HepG2 (cell line): ENCODE measurements at regions not wholly inside any gene's neighbourhood (a gene's known extent, or its start where the extent isn't known, plus 50 kb on each side); places are given as distances from the start of the nearest gene placed in this dataset.

Experiments
- ARNT ChIP-seq: fragments of 450-650 bp; IDR thresholded peaks from 2 replicates; pipeline ENCODE4 v1.6.1; 2017
- ATF1 ChIP-seq: IDR thresholded peaks from 2 replicates; pipeline ENCODE4 v1.6.1; 2016; ENCODE audit warnings: mild to moderate bottlenecking, control low read depth
- GTF3A ChIP-seq: sonication (generic); formaldehyde crosslinking; conservative IDR thresholded peaks from 2 replicates; pipeline ENCODE4 v1.4.0; 2020; ENCODE audit warnings: mild to moderate bottlenecking, missing genetic modification reagents
- MEIS1 ChIP-seq: sonication (generic); formaldehyde crosslinking; IDR thresholded peaks from 2 replicates; pipeline ENCODE4 v1.9.0; 2021; ENCODE audit warnings: mild to moderate bottlenecking, missing genetic modification reagents, moderate library complexity, borderline replicate concordance
- MTF1 ChIP-seq: sonication (generic); formaldehyde crosslinking; IDR thresholded peaks from 2 replicates; pipeline ENCODE4 v1.5.0; 2020; ENCODE audit warnings: missing genetic modification reagents
- NFE2L1 ChIP-seq: sonication (generic); formaldehyde crosslinking; IDR thresholded peaks from 2 replicates; pipeline ENCODE4 v1.4.0; 2020; ENCODE audit warnings: missing genetic modification reagents, mild to moderate bottlenecking, borderline replicate concordance
- POGZ ChIP-seq: sonication (generic); formaldehyde crosslinking; IDR thresholded peaks from 2 replicates; pipeline ENCODE4 v1.4.0; 2020; ENCODE audit warnings: mild to moderate bottlenecking, missing genetic modification reagents
- POLR2G ChIP-seq: fragments of 200-400 bp; formaldehyde crosslinking; IDR thresholded peaks from 2 replicates; pipeline ENCODE4 v1.6.1; 2018; ENCODE audit warnings: mild to moderate bottlenecking, low read depth, low read length, moderate library complexity
- PTBP1 ChIP-seq: fragments of 200-400 bp; formaldehyde crosslinking; IDR thresholded peaks from 2 replicates; pipeline ENCODE4 v1.6.1; 2018; ENCODE audit warnings: low read length, low read depth; ENCODE audit not compliant: poor library complexity, severe bottlenecking
- RFXAP ChIP-seq: sonication (generic); formaldehyde crosslinking; IDR thresholded peaks from 2 replicates; pipeline ENCODE4 v1.4.0; 2020; ENCODE audit warnings: missing genetic modification reagents, borderline replicate concordance
- RXRA ChIP-seq: sonication (generic); formaldehyde crosslinking; IDR thresholded peaks from 2 replicates; pipeline ENCODE4 v1.5.1; 2020; ENCODE audit warnings: missing genetic modification reagents
- SMAD9 ChIP-seq: sonication (generic); formaldehyde crosslinking; IDR thresholded peaks from 2 replicates; pipeline ENCODE4 v1.5.1; 2020; ENCODE audit warnings: mild to moderate bottlenecking, missing genetic modification reagents
- SMC3 ChIP-seq: IDR thresholded peaks from 2 replicates; pipeline ENCODE4 v1.6.1; 2011; ENCODE audit warnings: low read length, improper control_type of control experiment
- SP5 ChIP-seq: IDR thresholded peaks from 2 replicates; pipeline ENCODE4 v1.6.1; 2016; ENCODE audit warnings: low read depth, borderline replicate concordance
- TP53 ChIP-seq: sonication (generic); formaldehyde crosslinking; conservative IDR thresholded peaks from 2 replicates; pipeline ENCODE4 v1.4.0; 2020; ENCODE audit warnings: missing genetic modification reagents
- XRCC5 ChIP-seq: fragments of 200-400 bp; formaldehyde crosslinking; optimal IDR thresholded peaks from 2 replicates; pipeline ENCODE3; 2017; ENCODE audit warnings: mild to moderate bottlenecking, low read length
- ZNF251 ChIP-seq: sonication (generic); formaldehyde crosslinking; IDR thresholded peaks from 2 replicates; pipeline ENCODE4 v1.9.0; 2021; ENCODE audit warnings: mild to moderate bottlenecking, missing genetic modification reagents
- ZNF572 ChIP-seq: sonication (generic); formaldehyde crosslinking; IDR thresholded peaks from 2 replicates; pipeline ENCODE4 v1.5.1; 2020; ENCODE audit warnings: mild to moderate bottlenecking, missing genetic modification reagents
- TF ChIP-seq, protein P1 (sequence below): sonication (generic); formaldehyde crosslinking; IDR thresholded peaks from 2 replicates; pipeline ENCODE4 v1.9.0; 2021; ENCODE audit warnings: missing genetic modification reagents, borderline replicate concordance
- TF ChIP-seq, protein P2 (sequence below): sonication (generic); formaldehyde crosslinking; IDR thresholded peaks from 2 replicates; pipeline ENCODE4 v1.4.0; 2020; ENCODE audit warnings: mild to moderate bottlenecking, low read depth, missing genetic modification reagents
- TF ChIP-seq, protein P3 (sequence below): sonication (generic); formaldehyde crosslinking; IDR thresholded peaks from 2 replicates; pipeline ENCODE4 v1.4.0; 2020; ENCODE audit warnings: mild to moderate bottlenecking, missing genetic modification reagents
- TF ChIP-seq, protein P4 (sequence below): sonication (generic); formaldehyde crosslinking; IDR thresholded peaks from 2 replicates; pipeline ENCODE4 v1.5.0; 2020; ENCODE audit warnings: missing genetic modification reagents
- TF ChIP-seq, protein P5 (sequence below): sonication (generic); formaldehyde crosslinking; IDR thresholded peaks from 2 replicates; pipeline ENCODE4 v1.5.0; 2020; ENCODE audit warnings: missing genetic modification reagents, mild to moderate bottlenecking, borderline replicate concordance

DNA sequence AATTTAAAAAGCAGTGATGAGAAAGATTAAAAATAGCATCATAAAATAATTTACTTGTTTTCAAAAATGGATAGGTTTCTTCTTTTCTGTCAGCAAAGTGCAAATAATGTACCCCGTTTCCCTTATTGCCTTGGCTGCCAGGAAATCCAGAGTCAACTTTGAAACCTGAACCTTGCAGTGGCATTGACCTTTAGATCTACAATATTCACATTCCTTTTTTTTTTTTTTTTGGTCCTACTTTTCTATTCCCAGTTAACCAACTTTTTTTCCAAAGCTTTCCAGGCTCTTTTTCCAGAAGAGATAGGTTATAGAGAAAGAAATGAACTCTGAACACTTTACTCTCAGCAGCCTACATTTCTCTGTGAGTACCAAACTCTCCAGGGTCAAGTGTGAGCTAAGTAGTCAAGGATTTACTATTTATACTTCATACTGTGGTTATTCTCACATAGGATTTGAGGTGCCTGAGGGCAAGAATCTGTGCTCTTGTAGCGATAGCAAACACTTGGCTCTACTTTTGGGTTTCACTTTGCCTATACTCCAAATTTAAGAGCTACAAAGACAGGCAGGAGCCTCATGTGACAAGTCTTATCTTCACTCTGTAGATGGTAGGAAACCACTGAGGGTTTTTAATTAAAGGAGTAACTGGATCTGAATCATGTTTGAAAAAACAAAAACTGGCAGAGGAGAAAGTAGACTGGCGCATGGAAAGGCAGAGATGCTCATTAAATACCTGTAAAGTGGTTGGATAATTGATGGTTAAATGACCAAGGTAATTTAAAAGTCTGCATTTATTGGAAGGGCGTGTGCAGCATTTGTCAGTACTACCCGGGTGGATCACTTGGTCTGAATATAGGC, 63.2 kb upstream of the TMEM17 start (continued):
- TF ChIP-seq, protein P1, sequence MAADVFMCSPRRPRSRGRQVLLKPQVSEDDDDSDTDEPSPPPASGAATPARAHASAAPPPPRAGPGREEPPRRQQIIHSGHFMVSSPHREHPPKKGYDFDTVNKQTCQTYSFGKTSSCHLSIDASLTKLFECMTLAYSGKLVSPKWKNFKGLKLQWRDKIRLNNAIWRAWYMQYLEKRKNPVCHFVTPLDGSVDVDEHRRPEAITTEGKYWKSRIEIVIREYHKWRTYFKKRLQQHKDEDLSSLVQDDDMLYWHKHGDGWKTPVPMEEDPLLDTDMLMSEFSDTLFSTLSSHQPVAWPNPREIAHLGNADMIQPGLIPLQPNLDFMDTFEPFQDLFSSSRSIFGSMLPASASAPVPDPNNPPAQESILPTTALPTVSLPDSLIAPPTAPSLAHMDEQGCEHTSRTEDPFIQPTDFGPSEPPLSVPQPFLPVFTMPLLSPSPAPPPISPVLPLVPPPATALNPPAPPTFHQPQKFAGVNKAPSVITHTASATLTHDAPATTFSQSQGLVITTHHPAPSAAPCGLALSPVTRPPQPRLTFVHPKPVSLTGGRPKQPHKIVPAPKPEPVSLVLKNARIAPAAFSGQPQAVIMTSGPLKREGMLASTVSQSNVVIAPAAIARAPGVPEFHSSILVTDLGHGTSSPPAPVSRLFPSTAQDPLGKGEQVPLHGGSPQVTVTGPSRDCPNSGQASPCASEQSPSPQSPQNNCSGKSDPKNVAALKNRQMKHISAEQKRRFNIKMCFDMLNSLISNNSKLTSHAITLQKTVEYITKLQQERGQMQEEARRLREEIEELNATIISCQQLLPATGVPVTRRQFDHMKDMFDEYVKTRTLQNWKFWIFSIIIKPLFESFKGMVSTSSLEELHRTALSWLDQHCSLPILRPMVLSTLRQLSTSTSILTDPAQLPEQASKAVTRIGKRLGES (CRISPR knock-in tag) = 0 out of 2 replicates have a peak, but pooled peaks have one; percentile 55
- TF ChIP-seq POGZ (CRISPR knock-in tag) (peak; percentile 65), GTF3A (CRISPR knock-in tag) (no peak), XRCC5 (no peak), MEIS1 (CRISPR knock-in tag) (no peak), ZNF572 (CRISPR knock-in tag) (no peak), PTBP1 (no peak), SMC3 (no peak), RFXAP (peak; percentile 27; the same call in 1 of the 2 replicates), POLR2G (peak; percentile 84; the same call in 1 of the 2 replicates), ATF1 (CRISPR knock-in tag) (no peak; the same call in 1 of the 2 replicates), SP5 (CRISPR knock-in tag) (peak; percentile 53; the same call in 1 of the 2 replicates), MTF1 (no peak), ZNF251 (CRISPR knock-in tag) (no peak), ARNT (no peak), NFE2L1 (CRISPR knock-in tag) (no peak), TP53 (CRISPR knock-in tag) (no peak), SMAD9 (CRISPR knock-in tag) (no peak), RXRA (CRISPR knock-in tag) (peak; percentile 54; the same call in 1 of the 2 replicates)
- TF ChIP-seq, protein P2, sequence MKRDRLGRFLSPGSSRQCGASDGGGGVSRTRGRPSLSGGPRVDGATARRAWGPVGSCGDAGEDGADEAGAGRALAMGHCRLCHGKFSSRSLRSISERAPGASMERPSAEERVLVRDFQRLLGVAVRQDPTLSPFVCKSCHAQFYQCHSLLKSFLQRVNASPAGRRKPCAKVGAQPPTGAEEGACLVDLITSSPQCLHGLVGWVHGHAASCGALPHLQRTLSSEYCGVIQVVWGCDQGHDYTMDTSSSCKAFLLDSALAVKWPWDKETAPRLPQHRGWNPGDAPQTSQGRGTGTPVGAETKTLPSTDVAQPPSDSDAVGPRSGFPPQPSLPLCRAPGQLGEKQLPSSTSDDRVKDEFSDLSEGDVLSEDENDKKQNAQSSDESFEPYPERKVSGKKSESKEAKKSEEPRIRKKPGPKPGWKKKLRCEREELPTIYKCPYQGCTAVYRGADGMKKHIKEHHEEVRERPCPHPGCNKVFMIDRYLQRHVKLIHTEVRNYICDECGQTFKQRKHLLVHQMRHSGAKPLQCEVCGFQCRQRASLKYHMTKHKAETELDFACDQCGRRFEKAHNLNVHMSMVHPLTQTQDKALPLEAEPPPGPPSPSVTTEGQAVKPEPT (CRISPR knock-in tag) = no peak
- TF ChIP-seq, protein P3, sequence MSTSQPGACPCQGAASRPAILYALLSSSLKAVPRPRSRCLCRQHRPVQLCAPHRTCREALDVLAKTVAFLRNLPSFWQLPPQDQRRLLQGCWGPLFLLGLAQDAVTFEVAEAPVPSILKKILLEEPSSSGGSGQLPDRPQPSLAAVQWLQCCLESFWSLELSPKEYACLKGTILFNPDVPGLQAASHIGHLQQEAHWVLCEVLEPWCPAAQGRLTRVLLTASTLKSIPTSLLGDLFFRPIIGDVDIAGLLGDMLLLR (CRISPR knock-in tag) = no peak
- TF ChIP-seq, protein P4, sequence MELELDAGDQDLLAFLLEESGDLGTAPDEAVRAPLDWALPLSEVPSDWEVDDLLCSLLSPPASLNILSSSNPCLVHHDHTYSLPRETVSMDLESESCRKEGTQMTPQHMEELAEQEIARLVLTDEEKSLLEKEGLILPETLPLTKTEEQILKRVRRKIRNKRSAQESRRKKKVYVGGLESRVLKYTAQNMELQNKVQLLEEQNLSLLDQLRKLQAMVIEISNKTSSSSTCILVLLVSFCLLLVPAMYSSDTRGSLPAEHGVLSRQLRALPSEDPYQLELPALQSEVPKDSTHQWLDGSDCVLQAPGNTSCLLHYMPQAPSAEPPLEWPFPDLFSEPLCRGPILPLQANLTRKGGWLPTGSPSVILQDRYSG (CRISPR knock-in tag) = 0 out of 2 replicates have a peak, but pooled peaks have one; percentile 54
- TF ChIP-seq, protein P5, sequence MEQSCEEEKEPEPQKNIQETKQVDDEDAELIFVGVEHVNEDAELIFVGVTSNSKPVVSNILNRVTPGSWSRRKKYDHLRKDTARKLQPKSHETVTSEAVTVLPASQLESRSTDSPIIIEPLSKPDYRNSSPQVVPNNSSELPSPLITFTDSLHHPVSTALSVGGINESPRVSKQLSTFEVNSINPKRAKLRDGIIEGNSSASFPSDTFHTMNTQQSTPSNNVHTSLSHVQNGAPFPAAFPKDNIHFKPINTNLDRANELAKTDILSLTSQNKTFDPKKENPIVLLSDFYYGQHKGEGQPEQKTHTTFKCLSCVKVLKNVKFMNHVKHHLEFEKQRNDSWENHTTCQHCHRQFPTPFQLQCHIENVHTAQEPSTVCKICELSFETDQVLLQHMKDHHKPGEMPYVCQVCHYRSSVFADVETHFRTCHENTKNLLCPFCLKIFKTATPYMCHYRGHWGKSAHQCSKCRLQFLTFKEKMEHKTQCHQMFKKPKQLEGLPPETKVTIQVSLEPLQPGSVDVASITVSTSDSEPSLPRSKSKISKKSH (CRISPR knock-in tag) = no peak
